ENCODE measurements at regions not wholly inside any gene's neighbourhood (a gene's known extent, or its start where the extent isn't known, plus 50 kb on each side); places are given as distances from the start of the nearest gene placed in this dataset.

- TF ChIP-seq CTCF (IDR thresholded peaks at IDR 0.05; ENCODE audit: insufficient read depth, low read depth, low read length) = no peak
- no peak overlapping the region for H3K4me3 ChIP-seq (ENCODE audit: low read depth, low read length)
- DNase-seq (ENCODE audit: low read depth) = no peak
These were observed 178.1 kb upstream of the PIEZO2 start for GRCh38 chr18:11327391-11328009.

- H3K4me3 ChIP-seq (ENCODE audit: low read depth, low read length) = no peak overlapping the region
- TF ChIP-seq CTCF (IDR thresholded peaks at IDR 0.05; ENCODE audit: insufficient read depth, low read depth, low read length) = no peak
- peak; percentile 76 for DNase-seq (ENCODE audit: low read depth)
These were observed 175.8 kb upstream of the PIEZO2 start for GRCh38 chr18:11324956-11325882.

GRCh38 chr18:11324510-11324909 is 175.1 kb upstream of the PIEZO2 start:
- TF ChIP-seq CTCF (IDR thresholded peaks at IDR 0.05; ENCODE audit: insufficient read depth, low read depth, low read length) = no peak
- peak; percentile 78 for DNase-seq (ENCODE audit: low read depth)
- no peak overlapping the region for H3K4me3 ChIP-seq (ENCODE audit: low read depth, low read length)

GRCh38 chr18:11323359-11323819 is 174.0 kb upstream of the PIEZO2 start:
- H3K4me3 ChIP-seq (ENCODE audit: low read depth, low read length) = no peak overlapping the region
- DNase-seq (ENCODE audit: low read depth) = peak; percentile 55
- no peak for TF ChIP-seq CTCF (IDR thresholded peaks at IDR 0.05; ENCODE audit: insufficient read depth, low read depth, low read length)

- TF ChIP-seq CTCF (IDR thresholded peaks at IDR 0.05; ENCODE audit: insufficient read depth, low read depth, low read length) = no peak
- no peak for DNase-seq (ENCODE audit: low read depth)
These were observed 173.3 kb upstream of the PIEZO2 start for GRCh38 chr18:11322716-11323115.

GRCh38 chr18:11322006-11322405 is 172.6 kb upstream of the PIEZO2 start:
- H3K4me3 ChIP-seq (ENCODE audit: low read depth, low read length) = no peak overlapping the region
- DNase-seq (ENCODE audit: low read depth) = no peak
- TF ChIP-seq CTCF (IDR thresholded peaks at IDR 0.05; ENCODE audit: insufficient read depth, low read depth, low read length) = no peak

More at GRCh38 chr18:11322716-11323115, 173.3 kb upstream of the PIEZO2 start:
- H3K4me3 ChIP-seq (ENCODE audit: low read depth, low read length) = no peak overlapping the region

Measured in fibroblast of villous mesenchyme (primary cell).